ENCODE measurements at regions not wholly inside any gene's neighbourhood (a gene's known extent, or its start where the extent isn't known, plus 50 kb on each side); places are given as distances from the start of the nearest gene placed in this dataset.

DNA sequence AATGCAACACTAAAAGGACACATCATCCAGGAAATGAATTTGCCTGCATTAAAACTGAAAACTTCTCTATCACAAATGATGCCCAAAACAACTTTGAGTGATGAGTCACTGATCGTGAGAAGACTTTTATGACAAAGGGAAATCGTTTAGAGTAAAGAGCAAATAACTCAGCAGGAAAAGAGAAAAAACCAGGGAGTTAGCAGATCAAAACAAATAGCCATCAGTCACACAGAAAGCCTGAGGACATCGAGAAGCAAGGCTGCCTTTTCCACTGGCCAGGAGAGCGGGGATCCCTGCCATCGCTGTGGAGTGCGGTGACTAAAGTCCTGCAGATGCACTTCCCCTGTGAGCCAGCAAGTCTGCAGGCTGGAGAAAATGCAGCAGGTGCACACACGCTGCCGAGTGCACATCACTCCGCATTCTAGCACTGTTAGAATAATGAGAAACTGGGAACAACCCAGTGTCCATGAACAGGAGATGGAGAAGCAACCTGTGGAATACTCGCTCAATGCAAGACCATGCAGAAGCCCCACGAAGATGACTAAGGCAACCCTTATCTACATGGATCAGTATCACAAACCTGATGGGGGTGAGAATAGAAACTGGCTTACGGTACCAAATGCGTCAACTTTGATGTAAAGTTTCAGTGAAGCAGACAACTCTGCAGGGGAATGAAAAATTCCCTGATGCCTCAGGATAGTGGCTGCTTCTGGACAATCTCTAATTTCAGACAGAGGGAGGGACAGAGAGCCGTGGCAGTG lies 86.4 kb downstream of the NSMCE3 start:
- TF ChIP-seq CTCF (IDR thresholded peaks at IDR 0.05): no peak
- no peak for TF ChIP-seq POLR2A (IDR thresholded peaks at IDR 0.05)
- Histone ChIP-seq H3K4me3 (replicated peaks in 1 of 3) (no peak overlapping the region), H3K27ac (no peak overlapping the region), H3K4me1 (no peaks in the 10 kb centered on the region), H3K36me3 (no peaks in the 10 kb centered on the region), H3K27me3 (no peaks in the 10 kb centered on the region), H3K9me3 (no peaks in the 10 kb centered on the region)
- no peak for DNase-seq
- 62 to 71% methylated on average over 14 of the region's 14 CpGs for whole genome bisulfite sequencing, 2 donors
- intact Hi-C loops (cut with DNase I): no loop called here

DNA sequence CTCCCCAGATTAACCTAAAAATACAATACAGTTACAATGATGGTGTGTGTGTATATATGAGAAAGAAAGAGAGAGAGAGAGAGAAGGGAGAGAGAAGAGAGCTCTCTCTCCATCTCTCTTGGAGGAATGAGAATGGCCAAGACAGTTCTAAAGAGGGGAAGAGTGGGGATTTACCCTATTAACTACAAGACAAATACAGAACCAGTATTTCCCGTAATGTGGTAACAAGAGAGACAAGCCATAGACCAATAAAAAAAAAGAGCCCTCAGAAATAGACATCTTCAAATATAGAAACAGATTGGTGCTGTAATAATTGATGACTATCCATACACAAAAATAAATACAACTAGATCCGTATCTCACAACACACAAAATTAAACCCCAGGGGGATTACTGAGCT lies 87.0 kb downstream of the NSMCE3 start:
- H3K27me3 ChIP-seq: no peaks in the 10 kb centered on the region
- no peaks in the 10 kb centered on the region for H3K4me1 ChIP-seq
- no peak overlapping the region for H3K4me3 ChIP-seq (replicated peaks in 1 of 3)
- no peaks in the 10 kb centered on the region for H3K36me3 ChIP-seq
- no peak overlapping the region for H3K27ac ChIP-seq
- DNase-seq: no peak
- H3K9me3 ChIP-seq: no peaks in the 10 kb centered on the region
- TF ChIP-seq CTCF (IDR thresholded peaks at IDR 0.05): no peak
- no peak for TF ChIP-seq POLR2A (IDR thresholded peaks at IDR 0.05)
- intact Hi-C loops (cut with DNase I): no loop called here
- 77 to 81% methylated on average over 2 of the region's 2 CpGs for WGBS, 2 donors

DNA sequence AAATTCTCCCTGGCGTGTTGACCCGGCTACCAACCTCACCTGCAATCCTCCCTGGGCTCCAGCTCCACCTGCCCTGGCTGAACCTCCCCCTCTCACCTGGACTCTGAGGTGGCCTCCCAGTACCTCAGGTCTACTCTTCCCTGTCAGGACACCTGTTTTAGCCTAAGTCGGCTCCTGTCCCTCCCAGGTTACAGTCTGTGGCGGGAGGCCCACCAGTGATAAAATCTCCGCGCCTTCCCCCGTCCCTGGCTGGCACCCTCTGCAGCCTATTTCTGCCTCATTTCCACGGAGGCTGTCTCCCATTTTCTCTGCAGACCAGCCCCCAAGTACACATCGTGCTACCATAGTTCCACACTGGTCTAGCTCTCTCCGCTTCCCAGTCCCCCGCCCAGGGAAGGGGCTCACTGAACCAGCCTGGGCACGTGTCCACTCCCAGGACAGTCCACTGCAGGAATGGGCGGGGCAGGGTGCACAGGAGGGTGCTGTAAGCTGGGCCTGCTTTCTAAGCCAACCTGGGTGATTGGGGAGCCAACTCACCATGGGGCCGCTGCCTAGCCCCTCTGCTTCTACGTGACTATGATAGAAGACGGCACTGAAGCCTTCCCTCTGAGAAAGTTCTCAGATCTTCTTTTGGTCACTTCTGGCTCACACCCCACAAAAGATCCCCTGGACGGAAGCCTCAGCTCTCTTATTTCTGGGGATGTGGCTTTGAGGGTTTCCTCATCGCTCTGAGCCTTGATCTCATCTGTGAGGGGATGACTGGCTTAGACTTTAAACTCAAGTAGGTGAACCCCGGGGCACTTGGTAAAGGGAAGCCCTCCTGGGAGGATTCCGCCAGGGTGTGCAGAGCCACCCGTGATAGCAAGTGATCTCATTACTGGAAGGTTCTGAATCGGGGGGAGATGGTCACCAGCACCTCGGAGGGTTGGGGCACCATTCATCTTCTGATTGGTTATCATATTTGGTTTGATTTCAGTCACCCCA lies 96.6 kb downstream of the NSMCE3 start:
- 93% methylated on average over 23 of the region's 23 CpGs for WGBS, 2 donors
- DNase-seq: no peak
- TF ChIP-seq CTCF (IDR thresholded peaks at IDR 0.05) (no peak), POLR2A (IDR thresholded peaks at IDR 0.05) (no peak)
- H3K9me3 ChIP-seq: no peaks in the 10 kb centered on the region
- no peak overlapping the region for H3K27ac ChIP-seq
- intact Hi-C loops (cut with DNase I): no loop called here
- no peaks in the 10 kb centered on the region for H3K27me3 ChIP-seq
- no peaks in the 10 kb centered on the region for H3K4me1 ChIP-seq
- H3K4me3 ChIP-seq (replicated peaks in 1 of 3): no peak overlapping the region
- no peaks in the 10 kb centered on the region for H3K36me3 ChIP-seq

GRCh38 chr15:29170521-29170920 lies 99.1 kb downstream of the NSMCE3 start:
- WGBS, 2 donors: 67 to 70% methylated on average over 3 of the region's 3 CpGs
- no peaks in the 10 kb centered on the region for H3K36me3 ChIP-seq
- DNase-seq: no peak
- H3K4me3 ChIP-seq (replicated peaks in 1 of 3): no peak overlapping the region
- H3K27ac ChIP-seq: no peak overlapping the region
- intact Hi-C loops (cut with DNase I): no loop called here
- no peaks in the 10 kb centered on the region for H3K4me1 ChIP-seq
- H3K27me3 ChIP-seq: no peaks in the 10 kb centered on the region
- H3K9me3 ChIP-seq: no peaks in the 10 kb centered on the region
- TF ChIP-seq CTCF (IDR thresholded peaks at IDR 0.05) (no peak), POLR2A (IDR thresholded peaks at IDR 0.05) (no peak)
